ENCODE measurements at regions not wholly inside any gene's neighbourhood (a gene's known extent, or its start where the extent isn't known, plus 50 kb on each side); places are given as distances from the start of the nearest gene placed in this dataset.

DNA sequence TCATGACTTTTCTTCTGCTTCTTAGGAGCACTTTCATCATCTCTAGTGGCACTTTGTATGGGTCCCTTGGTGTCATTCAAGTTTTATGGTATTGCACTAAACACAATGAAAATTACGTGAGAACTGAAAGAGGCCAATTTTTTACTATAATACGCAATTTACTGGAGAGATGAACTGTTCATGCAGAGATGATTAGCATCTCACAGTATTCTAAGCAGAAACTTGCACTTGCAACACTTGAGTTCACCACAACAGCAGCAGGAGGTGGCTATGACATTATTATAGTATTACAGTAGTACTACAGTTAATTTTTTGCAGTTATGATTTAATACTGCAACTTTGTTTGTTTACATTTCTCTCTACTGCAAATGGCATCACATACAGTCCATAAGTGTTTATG, 793.1 kb upstream of the CRIM1 start:
- no peaks in the 10 kb centered on the region for H3K4me1 Mint-ChIP-seq (ENCODE audit: unreplicated experiment)

DNA sequence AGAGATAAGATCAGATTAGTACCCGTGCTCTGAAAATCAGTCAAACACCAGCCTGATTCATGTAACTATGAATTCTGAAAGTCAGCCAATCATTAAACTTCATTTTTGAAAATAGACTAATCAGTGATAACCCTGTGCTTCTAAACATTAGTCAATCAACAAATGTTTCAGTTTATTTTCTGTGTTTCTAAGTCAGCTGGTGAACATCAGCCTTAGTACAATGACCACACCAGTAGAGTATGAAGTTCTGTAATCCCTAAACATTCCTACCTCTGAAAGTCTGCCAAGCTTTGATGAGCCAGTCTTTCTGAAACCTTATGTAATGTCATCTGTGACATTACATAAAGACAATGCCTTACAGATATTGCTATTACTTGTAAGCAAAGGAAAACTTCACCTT, 807.4 kb upstream of the CRIM1 start:
- DNase-seq (ENCODE audit: extremely low spot score, unreplicated experiment), result no peak
- Mint-ChIP-seq H3K36me3 (no peaks in the 10 kb centered on the region), H3K4me3 (no peak overlapping the region), H3K9me3 (no peaks in the 10 kb centered on the region), H3K27me3 (no peaks in the 10 kb centered on the region), H3K27ac (no peak overlapping the region), H3K4me1 (ENCODE audit: unreplicated experiment) (no peaks in the 10 kb centered on the region)
- TF ChIP-seq, protein P1, sequence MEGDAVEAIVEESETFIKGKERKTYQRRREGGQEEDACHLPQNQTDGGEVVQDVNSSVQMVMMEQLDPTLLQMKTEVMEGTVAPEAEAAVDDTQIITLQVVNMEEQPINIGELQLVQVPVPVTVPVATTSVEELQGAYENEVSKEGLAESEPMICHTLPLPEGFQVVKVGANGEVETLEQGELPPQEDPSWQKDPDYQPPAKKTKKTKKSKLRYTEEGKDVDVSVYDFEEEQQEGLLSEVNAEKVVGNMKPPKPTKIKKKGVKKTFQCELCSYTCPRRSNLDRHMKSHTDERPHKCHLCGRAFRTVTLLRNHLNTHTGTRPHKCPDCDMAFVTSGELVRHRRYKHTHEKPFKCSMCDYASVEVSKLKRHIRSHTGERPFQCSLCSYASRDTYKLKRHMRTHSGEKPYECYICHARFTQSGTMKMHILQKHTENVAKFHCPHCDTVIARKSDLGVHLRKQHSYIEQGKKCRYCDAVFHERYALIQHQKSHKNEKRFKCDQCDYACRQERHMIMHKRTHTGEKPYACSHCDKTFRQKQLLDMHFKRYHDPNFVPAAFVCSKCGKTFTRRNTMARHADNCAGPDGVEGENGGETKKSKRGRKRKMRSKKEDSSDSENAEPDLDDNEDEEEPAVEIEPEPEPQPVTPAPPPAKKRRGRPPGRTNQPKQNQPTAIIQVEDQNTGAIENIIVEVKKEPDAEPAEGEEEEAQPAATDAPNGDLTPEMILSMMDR (conservative IDR thresholded peaks at IDR 0.05), result no peak

More for the DNA sequence above, 793.1 kb upstream of the CRIM1 start:
- no peak for DNase-seq (ENCODE audit: extremely low spot score, unreplicated experiment)
- Mint-ChIP-seq H3K27me3 (no peaks in the 10 kb centered on the region), H3K9me3 (no peaks in the 10 kb centered on the region), H3K36me3 (no peaks in the 10 kb centered on the region), H3K4me3 (no peak overlapping the region), H3K27ac (no peak overlapping the region)
- TF ChIP-seq, protein P1 (conservative IDR thresholded peaks at IDR 0.05), result no peak

DNA sequence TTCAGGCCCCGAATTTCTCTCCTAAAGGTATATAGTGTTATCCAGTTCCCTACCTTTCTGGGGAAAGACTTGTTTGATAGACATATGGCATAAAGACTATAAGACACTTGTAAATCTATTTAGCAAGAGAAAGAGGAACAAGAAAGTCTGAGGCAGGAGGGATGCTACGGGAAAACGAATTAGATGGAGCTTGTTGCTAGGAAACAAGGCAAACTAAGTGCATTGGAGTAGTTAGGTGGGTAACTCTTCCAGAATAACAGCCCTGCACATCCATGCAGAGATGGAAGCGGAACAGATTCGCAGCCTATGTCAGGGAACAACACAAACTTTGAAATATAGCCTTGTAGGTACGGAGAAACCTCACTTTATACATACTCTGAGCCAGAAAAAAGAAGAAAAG, 810.3 kb upstream of the CRIM1 start:
- Mint-ChIP-seq H3K27me3 (no peaks in the 10 kb centered on the region), H3K36me3 (no peaks in the 10 kb centered on the region), H3K9me3 (no peaks in the 10 kb centered on the region), H3K4me1 (ENCODE audit: unreplicated experiment) (no peaks in the 10 kb centered on the region), H3K4me3 (no peak overlapping the region), H3K27ac (no peak overlapping the region)
- TF ChIP-seq, protein P1 (conservative IDR thresholded peaks at IDR 0.05), result no peak
- DNase-seq (ENCODE audit: extremely low spot score, unreplicated experiment), result no peak

DNA sequence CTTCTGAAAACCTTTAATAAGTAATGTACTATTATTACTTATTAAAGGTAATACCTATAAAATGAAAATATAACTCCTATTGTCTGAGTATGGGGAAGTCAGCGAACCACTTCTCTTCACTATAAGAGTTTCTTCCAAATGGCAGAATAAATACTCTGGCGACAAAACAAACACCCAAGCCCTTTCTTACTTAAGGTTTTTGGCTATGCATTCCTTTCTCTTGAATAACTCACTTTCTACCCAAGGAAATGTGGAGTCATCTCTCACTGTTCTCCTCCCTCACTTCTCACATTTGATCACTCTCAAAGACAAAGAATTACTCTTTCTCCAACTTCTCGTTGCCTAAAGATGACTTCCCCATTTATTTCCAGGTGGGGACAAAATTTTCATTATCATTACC, 816.8 kb upstream of the CRIM1 start:
- no peaks in the 10 kb centered on the region for H3K36me3 Mint-ChIP-seq
- TF ChIP-seq, protein P1 (conservative IDR thresholded peaks at IDR 0.05), result no peak
- no peaks in the 10 kb centered on the region for H3K4me1 Mint-ChIP-seq (ENCODE audit: unreplicated experiment)
- no peaks in the 10 kb centered on the region for H3K9me3 Mint-ChIP-seq
- DNase-seq (ENCODE audit: extremely low spot score, unreplicated experiment), result no peak
- no peak overlapping the region for H3K4me3 Mint-ChIP-seq
- H3K27ac Mint-ChIP-seq, result no peak overlapping the region
- H3K27me3 Mint-ChIP-seq, result no peaks in the 10 kb centered on the region

DNA sequence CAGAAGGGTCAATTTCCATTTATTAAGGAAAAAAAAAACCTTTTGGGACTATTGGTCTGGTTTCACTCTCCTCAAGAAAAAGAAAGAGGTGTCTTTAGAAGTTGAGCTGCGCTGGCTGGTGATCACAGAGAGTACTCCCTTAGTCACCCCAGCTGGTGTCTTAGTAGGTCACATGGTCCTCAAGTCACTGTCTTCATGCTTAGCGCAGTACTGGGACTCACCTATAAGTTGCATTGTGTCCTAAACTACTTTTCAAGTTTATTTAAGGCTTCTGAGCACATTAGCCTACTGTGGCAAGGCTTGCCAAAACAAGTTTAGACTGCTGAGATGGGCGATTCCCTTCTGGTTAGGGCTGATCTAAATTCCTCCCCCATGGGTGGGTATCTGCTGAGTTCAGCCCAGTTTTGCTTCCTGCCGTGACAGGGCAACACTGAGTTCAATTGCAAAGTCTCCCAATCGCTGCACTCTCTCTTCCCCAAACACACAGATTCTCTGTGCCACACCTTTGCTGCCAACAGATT, 824.9 kb upstream of the CRIM1 start:
- Mint-ChIP-seq H3K4me1 (ENCODE audit: unreplicated experiment) (no peaks in the 10 kb centered on the region), H3K27me3 (no peaks in the 10 kb centered on the region), H3K9me3 (no peaks in the 10 kb centered on the region), H3K27ac (no peak overlapping the region), H3K4me3 (no peak overlapping the region), H3K36me3 (no peaks in the 10 kb centered on the region)
- no peak for DNase-seq (ENCODE audit: extremely low spot score, unreplicated experiment)
- TF ChIP-seq, protein P1 (conservative IDR thresholded peaks at IDR 0.05), result no peak

DNA sequence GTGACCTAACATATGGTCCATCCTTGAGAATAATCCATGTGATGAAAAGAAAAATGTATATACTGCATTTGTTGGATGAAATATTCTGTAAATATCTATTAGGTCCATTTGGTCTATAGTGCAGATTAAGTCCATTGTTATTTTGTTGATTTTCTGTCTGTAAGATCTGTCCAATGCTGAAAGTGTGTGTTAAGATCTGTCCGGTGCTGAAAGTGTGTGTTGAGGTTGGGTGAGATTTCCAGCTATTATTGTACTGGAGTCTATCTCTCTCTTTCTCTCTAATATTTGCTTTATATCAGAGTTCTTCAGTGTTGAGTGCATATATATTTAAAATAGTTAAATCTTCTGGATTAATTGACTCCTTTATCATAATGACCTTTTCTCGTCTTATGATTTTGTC, 828.8 kb upstream of the CRIM1 start:
- no peaks in the 10 kb centered on the region for H3K9me3 Mint-ChIP-seq
- H3K27ac Mint-ChIP-seq, result no peak overlapping the region

More for the DNA sequence above, 828.8 kb upstream of the CRIM1 start:
- Mint-ChIP-seq H3K36me3 (no peaks in the 10 kb centered on the region), H3K4me1 (ENCODE audit: unreplicated experiment) (no peaks in the 10 kb centered on the region), H3K27me3 (no peaks in the 10 kb centered on the region), H3K4me3 (no peak overlapping the region)
- TF ChIP-seq, protein P1 (conservative IDR thresholded peaks at IDR 0.05), result no peak
- DNase-seq (ENCODE audit: extremely low spot score, unreplicated experiment), result no peak
